Medulla oblongata (tissue), 1 donor: ENCODE measurements at regions not wholly inside any gene's neighbourhood (a gene's known extent, or its start where the extent isn't known, plus 50 kb on each side); places are given as distances from the start of the nearest gene placed in this dataset.
"Not testable (repeated sequence)": the region's sequence is repeated elsewhere in the genome, so short reads cannot be mapped to it uniquely, and the experiment has no call there.

Experiments
- DNase-seq: peaks from one replicate; pipeline ENCODE4 v3.0.0-alpha.2; 2015; ENCODE audit errors: extremely low spot score

DNA sequence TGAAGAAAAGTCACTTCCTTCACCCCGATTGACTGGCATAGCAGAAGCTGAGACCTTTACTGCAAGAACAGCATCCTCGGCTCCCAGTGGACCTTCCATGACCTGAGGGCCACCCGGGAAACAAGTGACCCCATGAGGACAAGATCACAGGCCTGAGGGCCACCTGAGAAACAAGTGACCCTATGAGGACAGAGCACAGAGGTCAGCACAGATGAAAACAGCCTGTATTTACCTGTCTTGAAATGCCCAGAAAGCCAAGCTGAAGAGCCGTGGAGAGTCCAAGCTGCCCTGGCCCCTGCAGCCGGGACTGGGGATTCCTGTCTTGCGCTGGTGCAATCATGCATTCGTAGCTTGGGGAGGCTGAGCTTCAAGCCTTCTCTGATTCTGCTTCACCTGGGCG lies 114.2 kb upstream of the SPACA7 start:
- DNase-seq, result no peak

DNA sequence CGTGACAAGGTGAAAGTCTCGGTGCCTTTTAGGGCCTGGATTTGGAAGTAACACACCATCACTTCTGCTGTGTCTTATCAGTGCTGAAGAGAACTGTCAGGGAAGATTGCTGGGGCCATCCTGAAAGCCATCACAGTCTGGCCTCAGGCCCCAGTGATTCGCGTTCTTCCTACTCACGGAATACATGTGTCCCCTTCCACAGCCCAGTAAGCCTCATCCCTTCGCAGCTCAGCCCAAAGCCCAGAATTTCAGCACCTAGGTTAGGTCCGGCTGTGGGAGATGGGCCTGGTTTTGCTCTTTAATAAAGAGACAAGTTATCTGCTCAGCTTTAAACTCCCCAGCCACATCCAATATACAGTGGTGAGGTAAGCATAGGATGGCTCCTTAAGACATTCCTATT lies 113.0 kb upstream of the SPACA7 start:
- no peak for DNase-seq

DNA sequence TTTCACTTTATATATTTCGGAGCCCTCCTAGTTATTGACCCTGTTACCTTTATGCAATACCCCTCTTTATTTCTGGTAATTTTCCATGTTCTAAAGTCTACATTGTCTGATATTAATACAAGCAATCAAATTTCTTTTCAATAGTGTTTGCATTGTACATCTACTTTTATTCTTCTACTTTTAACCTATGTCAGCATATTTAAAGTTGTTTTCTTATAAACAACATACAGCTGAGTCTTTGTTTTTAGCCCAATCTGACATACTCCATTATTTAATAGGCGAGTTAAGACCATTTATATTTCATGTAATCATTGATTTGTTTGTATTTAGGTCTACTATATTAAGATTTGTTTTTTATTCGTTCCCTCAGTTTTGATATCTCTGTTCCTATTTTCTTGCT lies 108.5 kb upstream of the SPACA7 start:
- DNase-seq, result no peak

DNA sequence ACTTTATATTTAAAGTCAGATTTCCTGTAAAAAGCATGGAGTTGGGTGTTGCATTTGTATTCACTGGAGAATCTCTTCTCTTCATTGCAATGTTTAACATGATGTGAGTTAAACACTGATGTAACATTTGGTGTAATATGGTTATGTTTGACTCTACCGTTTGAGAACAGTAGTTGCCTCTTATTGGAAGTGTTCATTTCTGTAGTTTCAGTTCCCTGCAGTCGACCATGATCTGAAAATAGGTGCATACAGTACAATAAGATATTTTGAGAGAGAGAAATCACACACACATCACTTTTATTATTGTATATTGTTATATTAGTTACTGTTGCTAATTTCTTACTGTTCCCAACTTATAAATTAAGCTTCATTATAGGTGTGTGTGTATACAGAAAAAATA lies 105.2 kb upstream of the SPACA7 start:
- DNase-seq, result no peak

DNA sequence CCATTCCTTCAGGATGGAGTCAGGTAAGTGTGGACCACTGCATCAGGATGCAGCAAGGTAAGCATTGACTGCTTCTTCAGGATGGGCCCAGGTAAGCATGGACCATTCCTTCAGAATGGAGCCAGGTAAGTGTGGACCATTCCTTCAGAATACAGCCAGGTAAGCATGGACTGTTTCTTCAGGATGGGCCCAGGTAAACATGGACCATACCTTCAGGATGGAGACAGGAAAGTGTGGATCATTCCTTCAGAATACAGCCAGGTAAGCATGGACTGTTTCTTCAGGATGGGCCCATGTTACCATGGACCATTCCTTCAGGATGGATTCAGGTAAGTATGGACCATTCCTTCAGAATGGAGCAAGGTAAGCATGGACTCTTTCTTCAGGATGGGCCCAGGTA lies 89.4 kb upstream of the SPACA7 start:
- not testable (repeated sequence) for DNase-seq

DNA sequence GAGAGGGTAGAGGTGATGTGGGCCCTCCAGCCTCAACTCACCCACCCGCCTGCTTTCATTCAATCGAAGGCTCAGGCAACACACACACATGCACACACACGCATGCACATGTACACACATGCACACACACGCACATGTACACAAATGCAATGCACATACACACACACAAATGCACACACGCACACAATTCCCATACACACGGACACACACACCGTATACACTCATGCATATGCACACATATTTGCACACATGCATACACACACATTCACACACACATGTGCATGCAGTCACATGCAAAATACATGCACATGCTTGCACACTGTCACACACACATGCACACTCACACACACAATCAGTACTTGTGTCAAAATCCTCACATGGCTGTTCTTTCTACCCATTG lies 55.9 kb upstream of the SPACA7 start:
- DNase-seq, result no peak

DNA sequence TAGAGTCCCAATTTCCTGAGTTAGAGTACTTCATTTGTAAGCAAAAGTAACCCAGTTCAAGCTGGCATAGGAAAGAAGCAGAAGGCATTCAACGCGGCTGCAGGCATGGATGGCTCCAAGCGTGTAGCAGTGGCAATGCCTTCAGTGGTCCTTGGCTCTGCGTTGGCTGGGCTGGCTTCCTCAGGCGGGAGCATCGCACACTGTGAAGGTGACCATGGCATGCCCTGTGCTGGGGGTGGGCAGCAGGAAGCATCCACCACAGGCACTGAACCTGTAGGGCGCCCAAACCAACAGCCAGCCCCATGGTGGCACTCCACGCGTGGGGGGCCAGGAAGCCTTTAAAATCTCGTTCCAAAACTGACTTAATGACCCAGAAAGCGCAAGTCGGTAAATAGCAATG lies 53.6 kb upstream of the SPACA7 start:
- no peak for DNase-seq

DNA sequence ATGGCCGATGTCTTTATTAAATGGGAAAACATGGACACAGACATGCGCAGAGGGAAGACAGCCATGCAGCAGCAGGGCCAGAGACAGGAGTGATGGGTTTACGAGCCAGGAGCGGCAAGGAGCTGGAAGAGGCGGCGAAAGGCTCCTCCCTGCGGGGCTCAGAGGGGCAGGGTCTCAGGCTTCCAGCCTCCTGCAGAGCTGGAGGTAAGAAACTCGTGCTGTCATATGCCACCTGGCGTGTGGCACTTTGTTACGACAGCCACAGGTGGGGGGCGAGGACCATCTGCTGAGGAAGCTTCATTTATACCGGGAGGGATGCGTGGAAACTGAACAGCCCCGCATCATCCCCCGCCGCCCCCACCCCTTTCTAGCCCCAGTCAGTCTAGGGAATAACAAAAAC lies 52.0 kb upstream of the SPACA7 start:
- DNase-seq, result no peak

DNA sequence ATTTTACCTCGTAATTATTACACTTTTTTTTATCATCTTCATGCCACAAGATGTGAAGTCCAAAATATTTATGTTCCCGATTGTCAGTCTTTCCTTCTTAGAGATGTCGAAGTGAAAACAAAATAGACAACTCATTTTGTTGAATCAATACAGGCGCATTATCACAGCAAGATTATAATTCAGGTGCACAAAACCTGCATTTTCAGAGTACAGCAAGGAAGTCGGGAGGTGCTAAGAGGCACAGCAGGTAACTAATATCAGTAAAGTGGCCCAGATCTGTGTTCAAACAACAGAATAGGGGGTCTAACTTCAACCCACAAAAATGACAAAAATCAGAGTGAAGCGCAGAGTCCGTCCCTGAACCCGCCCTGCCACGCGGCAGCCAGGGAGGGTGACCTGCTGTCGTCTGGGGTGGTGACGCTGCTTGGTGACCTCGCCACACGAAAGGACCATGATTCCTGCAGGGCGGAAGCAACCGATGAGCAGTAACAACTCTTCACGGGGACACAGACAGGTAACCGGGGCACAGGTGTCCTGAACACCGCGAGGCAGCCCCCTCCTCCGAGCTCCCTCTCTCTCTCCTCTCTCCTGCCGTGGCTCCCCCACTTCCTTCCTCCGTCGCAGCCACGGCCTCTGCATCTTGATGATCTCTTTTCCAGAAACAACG lies 50.9 kb upstream of the SPACA7 start:
- no peak for DNase-seq

DNA sequence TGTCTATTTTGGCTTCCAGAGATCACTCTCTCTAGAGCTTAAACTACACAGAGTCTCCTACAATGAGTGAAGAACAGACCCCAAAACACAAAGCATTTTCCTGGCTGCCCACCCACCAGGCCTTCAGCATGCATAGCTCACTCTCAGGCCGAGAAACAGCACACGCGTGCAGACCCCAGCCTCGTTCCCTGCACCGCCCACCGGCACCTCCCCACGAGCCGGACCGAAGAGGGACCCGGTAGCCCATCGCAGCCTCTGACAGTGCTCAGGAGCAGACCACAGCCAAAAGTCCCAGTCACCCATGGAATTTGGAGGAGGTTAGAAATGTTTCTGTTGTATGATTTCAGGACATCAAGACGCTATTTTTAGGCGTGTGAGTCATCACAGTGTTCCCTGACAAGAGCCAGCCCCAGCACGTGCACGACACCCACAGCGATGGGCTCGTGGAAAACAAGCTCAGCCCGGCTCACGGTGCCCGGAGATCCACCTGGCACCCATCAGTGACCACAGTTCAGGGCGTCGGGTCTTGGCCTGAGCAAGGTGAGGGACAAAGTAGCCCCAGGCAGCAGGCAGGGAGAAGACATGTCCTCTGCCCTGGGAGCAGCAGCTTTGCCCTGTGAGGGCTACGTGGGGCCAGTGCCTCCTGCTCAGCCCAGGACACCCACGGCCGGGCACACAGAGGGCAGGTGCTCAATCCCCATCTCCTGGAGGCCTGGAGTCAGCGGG lies 50.1 kb upstream of the SPACA7 start:
- no peak for DNase-seq
